HEK293 (cell line): ENCODE measurements at regions not wholly inside any gene's neighbourhood (a gene's known extent, or its start where the extent isn't known, plus 50 kb on each side); places are given as distances from the start of the nearest gene placed in this dataset.
A peak's percentile ranks its signal among the peaks of the same experiment; 100 is the strongest.

Experiments
- EGR2 ChIP-seq: fragments of 450-650 bp; formaldehyde crosslinking; IDR thresholded peaks from 2 replicates; pipeline ENCODE4 v1.5.1; 2016; ENCODE audit warnings: low read depth, missing biosample characterization, missing genetic modification characterization
- YY1 ChIP-seq: fragments of 450-650 bp; formaldehyde crosslinking; IDR thresholded peaks from 2 replicates; pipeline ENCODE4 v1.5.1; 2018; ENCODE audit warnings: missing biosample characterization, missing genetic modification characterization
- ZNF132 ChIP-seq: fragments of 450-650 bp; formaldehyde crosslinking; IDR thresholded peaks from 2 replicates; pipeline ENCODE4 v1.5.1; 2017; ENCODE audit warnings: missing biosample characterization, missing genetic modification characterization, borderline replicate concordance
- ZNF138 ChIP-seq: fragments of 450-650 bp; formaldehyde crosslinking; IDR thresholded peaks from 2 replicates; pipeline ENCODE4 v1.5.1; 2016; ENCODE audit warnings: missing biosample characterization, missing genetic modification characterization, borderline replicate concordance
- ZNF174 ChIP-seq: fragments of 450-650 bp; formaldehyde crosslinking; IDR thresholded peaks from 2 replicates; pipeline ENCODE4 v1.5.0; 2017; ENCODE audit warnings: missing biosample characterization, mild to moderate bottlenecking, missing genetic modification characterization
- ZNF274 ChIP-seq, 2 experiments: fragments of 200-500 bp in 1 of 2; fragments of 450-650 bp in 1 of 2; sonication (Bioruptor generic) in 1 of 2; formaldehyde crosslinking in 1 of 2; IDR thresholded peaks; 2 replicates each; pipeline versions ENCODE4 v1.5.1 to v1.6.1; 2014 to 2016; ENCODE audit warnings: borderline replicate concordance in 1 of 2, inconsistent platforms in 1 of 2, low read length in 1 of 2, missing biosample characterization in 1 of 2, missing genetic modification characterization in 1 of 2
- ZNF366 ChIP-seq: fragments of 450-650 bp; formaldehyde crosslinking; conservative IDR thresholded peaks from 2 replicates; pipeline ENCODE4 v1.5.1; 2016; ENCODE audit warnings: missing biosample characterization, missing genetic modification characterization
- ZNF580 ChIP-seq: fragments of 450-650 bp; formaldehyde crosslinking; IDR thresholded peaks from 2 replicates; pipeline ENCODE4 v1.5.1; 2016; ENCODE audit warnings: missing biosample characterization, missing genetic modification characterization
- TF ChIP-seq, protein P1 (sequence below): fragments of 450-650 bp; formaldehyde crosslinking; IDR thresholded peaks from 2 replicates; pipeline ENCODE4 v1.5.1; 2016; ENCODE audit warnings: missing biosample characterization, missing genetic modification characterization

GRCh38 chr1:212519131-212519530 is 86.4 kb downstream of the NENF start:
- TF ChIP-seq ZNF366 (tag by site-specific recombination) (no peak), YY1 (tag by site-specific recombination) (no peak), ZNF580 (tag by site-specific recombination) (no peak), ZNF138 (no peak), ZNF174 (tag by site-specific recombination) (no peak), ZNF132 (tag by site-specific recombination) (no peak), ZNF274 (IDR thresholded peaks at IDR 0.05; ENCODE audit: low read length) (no peak), ZNF274 (tag by site-specific recombination; IDR thresholded peaks at IDR 0.05; ENCODE audit: borderline replicate concordance) (no peak), EGR2 (0 out of 2 replicates have a peak, but pooled peaks have one; percentile 23)
- TF ChIP-seq, protein P1, sequence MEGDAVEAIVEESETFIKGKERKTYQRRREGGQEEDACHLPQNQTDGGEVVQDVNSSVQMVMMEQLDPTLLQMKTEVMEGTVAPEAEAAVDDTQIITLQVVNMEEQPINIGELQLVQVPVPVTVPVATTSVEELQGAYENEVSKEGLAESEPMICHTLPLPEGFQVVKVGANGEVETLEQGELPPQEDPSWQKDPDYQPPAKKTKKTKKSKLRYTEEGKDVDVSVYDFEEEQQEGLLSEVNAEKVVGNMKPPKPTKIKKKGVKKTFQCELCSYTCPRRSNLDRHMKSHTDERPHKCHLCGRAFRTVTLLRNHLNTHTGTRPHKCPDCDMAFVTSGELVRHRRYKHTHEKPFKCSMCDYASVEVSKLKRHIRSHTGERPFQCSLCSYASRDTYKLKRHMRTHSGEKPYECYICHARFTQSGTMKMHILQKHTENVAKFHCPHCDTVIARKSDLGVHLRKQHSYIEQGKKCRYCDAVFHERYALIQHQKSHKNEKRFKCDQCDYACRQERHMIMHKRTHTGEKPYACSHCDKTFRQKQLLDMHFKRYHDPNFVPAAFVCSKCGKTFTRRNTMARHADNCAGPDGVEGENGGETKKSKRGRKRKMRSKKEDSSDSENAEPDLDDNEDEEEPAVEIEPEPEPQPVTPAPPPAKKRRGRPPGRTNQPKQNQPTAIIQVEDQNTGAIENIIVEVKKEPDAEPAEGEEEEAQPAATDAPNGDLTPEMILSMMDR (tag by site-specific recombination), result no peak
